ENCODE measurements at regions not wholly inside any gene's neighbourhood (a gene's known extent, or its start where the extent isn't known, plus 50 kb on each side); places are given as distances from the start of the nearest gene placed in this dataset.

DNA sequence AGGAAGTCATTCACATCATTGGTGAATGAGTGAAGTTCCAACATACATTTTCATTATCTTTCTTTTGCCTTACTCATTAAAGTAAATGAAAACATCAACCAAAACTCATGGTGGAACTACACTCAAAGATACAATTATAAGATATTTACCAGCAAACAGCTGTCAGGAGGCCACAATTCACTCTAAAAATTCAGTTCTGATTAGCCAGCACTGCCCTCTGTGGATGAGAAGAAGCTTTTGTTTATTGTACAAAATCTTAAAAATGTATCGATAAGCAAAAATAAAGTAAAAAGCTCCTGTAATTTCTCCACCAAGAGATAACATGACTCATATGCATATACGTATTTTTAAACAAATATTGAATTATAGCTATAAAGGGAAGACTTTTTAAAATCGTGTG is 73.5 kb upstream of the RAPGEF4 start:
- TF ChIP-seq POLR2AphosphoS5 (IDR thresholded peaks at IDR 0.05; ENCODE audit: insufficient read depth in 1 of 2, low read depth in 1 of 2) (no peak), POLR2A (IDR thresholded peaks at IDR 0.05) (no peak)
- TF ChIP-seq, protein P1, sequence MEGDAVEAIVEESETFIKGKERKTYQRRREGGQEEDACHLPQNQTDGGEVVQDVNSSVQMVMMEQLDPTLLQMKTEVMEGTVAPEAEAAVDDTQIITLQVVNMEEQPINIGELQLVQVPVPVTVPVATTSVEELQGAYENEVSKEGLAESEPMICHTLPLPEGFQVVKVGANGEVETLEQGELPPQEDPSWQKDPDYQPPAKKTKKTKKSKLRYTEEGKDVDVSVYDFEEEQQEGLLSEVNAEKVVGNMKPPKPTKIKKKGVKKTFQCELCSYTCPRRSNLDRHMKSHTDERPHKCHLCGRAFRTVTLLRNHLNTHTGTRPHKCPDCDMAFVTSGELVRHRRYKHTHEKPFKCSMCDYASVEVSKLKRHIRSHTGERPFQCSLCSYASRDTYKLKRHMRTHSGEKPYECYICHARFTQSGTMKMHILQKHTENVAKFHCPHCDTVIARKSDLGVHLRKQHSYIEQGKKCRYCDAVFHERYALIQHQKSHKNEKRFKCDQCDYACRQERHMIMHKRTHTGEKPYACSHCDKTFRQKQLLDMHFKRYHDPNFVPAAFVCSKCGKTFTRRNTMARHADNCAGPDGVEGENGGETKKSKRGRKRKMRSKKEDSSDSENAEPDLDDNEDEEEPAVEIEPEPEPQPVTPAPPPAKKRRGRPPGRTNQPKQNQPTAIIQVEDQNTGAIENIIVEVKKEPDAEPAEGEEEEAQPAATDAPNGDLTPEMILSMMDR (IDR thresholded peaks at IDR 0.05) = no peak
